ENCODE measurements at regions not wholly inside any gene's neighbourhood (a gene's known extent, or its start where the extent isn't known, plus 50 kb on each side); places are given as distances from the start of the nearest gene placed in this dataset.
A peak's percentile ranks its signal among the peaks of the same experiment; 100 is the strongest.

GRCh38 chr9:82104252-82104651 lies 115.7 kb downstream of the SPATA31D1 start:
- H3K27ac ChIP-seq = no peak overlapping the region
- DNase-seq (ENCODE audit: low read depth in 1 of 2, low spot score in 2 of 2) = no peak

GRCh38 chr9:82105729-82106128 lies 117.2 kb downstream of the SPATA31D1 start:
- no peak overlapping the region for H3K4me3 ChIP-seq
- no peaks in the 10 kb centered on the region for H3K36me3 ChIP-seq
- H3K27me3 ChIP-seq (replicated peaks) = 0 out of 2 replicates have a peak, but pooled peaks cover 4% of the 10 kb centered on the region
- H3K27ac ChIP-seq = no peak overlapping the region
- H3K9me3 ChIP-seq (replicated peaks) = no peaks in the 10 kb centered on the region
- peaks cover 7% of the 10 kb centered on the region for H3K4me1 ChIP-seq (replicated peaks)
- DNase-seq (ENCODE audit: low read depth in 1 of 2, low spot score in 2 of 2) = no peak

More at GRCh38 chr9:82104252-82104651, 115.7 kb downstream of the SPATA31D1 start:
- Histone ChIP-seq H3K4me1 (replicated peaks) (peaks cover 7% of the 10 kb centered on the region), H3K36me3 (no peaks in the 10 kb centered on the region), H3K4me3 (no peak overlapping the region), H3K9me3 (replicated peaks) (no peaks in the 10 kb centered on the region), H3K27me3 (replicated peaks) (0 out of 2 replicates have a peak, but pooled peaks cover 4% of the 10 kb centered on the region)

GRCh38 chr9:82106536-82106935 lies 118.0 kb downstream of the SPATA31D1 start:
- DNase-seq (ENCODE audit: low read depth in 1 of 2, low spot score in 2 of 2) = no peak
- no peaks in the 10 kb centered on the region for H3K9me3 ChIP-seq (replicated peaks)
- no peak overlapping the region for H3K4me3 ChIP-seq
- no peaks in the 10 kb centered on the region for H3K36me3 ChIP-seq
- H3K27ac ChIP-seq = no peak overlapping the region
- H3K27me3 ChIP-seq (replicated peaks) = 0 out of 2 replicates have a peak, but pooled peaks cover 4% of the 10 kb centered on the region
- peaks cover 7% of the 10 kb centered on the region for H3K4me1 ChIP-seq (replicated peaks)

DNA sequence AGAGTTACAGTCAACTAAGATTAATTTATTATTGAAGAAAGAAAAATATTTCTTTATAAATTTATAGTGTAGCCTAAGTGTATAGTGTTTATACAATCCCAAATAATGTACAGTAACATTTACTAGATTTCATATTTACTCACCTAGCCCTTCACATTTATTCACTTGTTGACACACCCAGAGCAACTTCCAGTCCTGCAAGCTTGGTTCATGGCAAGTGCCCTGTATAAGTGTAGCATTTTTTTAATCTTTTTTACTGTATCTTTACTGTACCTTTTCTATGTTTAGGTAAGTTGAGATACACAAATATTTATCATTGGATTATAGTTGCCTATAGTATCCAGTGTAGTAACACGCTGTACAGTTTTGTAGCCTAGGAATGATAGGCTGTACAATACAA lies 119.9 kb downstream of the SPATA31D1 start:
- no peak for DNase-seq (ENCODE audit: low read depth in 1 of 2, low spot score in 2 of 2)
- H3K4me1 ChIP-seq (replicated peaks) = peaks cover 7% of the 10 kb centered on the region
- H3K4me3 ChIP-seq = no peak overlapping the region

DNA sequence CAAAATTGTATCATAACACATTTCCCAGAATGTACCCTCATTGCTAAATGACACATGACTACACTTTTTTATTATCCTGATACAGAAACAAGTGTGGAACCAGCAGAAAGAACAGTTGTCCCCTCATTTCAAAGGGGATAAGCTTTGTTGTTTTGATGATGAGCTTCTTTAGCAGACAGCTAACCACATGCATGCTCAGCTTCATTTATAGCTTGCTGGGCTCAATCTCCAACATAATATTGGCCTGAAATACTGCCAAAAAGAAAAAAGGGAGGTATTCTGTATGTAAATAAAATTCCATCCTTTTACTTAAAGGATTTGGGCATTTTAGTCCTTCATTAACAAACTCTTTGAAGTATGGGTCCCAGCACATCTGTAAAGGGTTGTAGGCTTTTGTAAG lies 120.4 kb downstream of the SPATA31D1 start:
- no peak for DNase-seq (ENCODE audit: low read depth in 1 of 2, low spot score in 2 of 2)
- Histone ChIP-seq H3K4me3 (no peak overlapping the region), H3K4me1 (replicated peaks) (peaks cover 7% of the 10 kb centered on the region), H3K27me3 (replicated peaks) (0 out of 2 replicates have a peak, but pooled peaks cover 4% of the 10 kb centered on the region), H3K9me3 (replicated peaks) (no peaks in the 10 kb centered on the region), H3K36me3 (no peaks in the 10 kb centered on the region), H3K27ac (no peak overlapping the region)

More for the DNA sequence above, 119.9 kb downstream of the SPATA31D1 start:
- Histone ChIP-seq H3K27ac (no peak overlapping the region), H3K36me3 (no peaks in the 10 kb centered on the region), H3K9me3 (replicated peaks) (no peaks in the 10 kb centered on the region), H3K27me3 (replicated peaks) (0 out of 2 replicates have a peak, but pooled peaks cover 4% of the 10 kb centered on the region)

- DNase-seq (ENCODE audit: low read depth in 1 of 2, low spot score in 2 of 2) = no peak
- 0 out of 2 replicates have a peak, but pooled peaks cover 4% of the 10 kb centered on the region for H3K27me3 ChIP-seq (replicated peaks)
- no peak overlapping the region for H3K27ac ChIP-seq
- H3K9me3 ChIP-seq (replicated peaks) = no peaks in the 10 kb centered on the region
- no peak overlapping the region for H3K4me3 ChIP-seq
- peaks cover 7% of the 10 kb centered on the region for H3K4me1 ChIP-seq (replicated peaks)
- no peaks in the 10 kb centered on the region for H3K36me3 ChIP-seq
These were observed 121.1 kb downstream of the SPATA31D1 start for GRCh38 chr9:82109626-82110025.

- Histone ChIP-seq H3K4me1 (replicated peaks) (peaks cover 7% of the 10 kb centered on the region), H3K4me3 (no peak overlapping the region), H3K27me3 (replicated peaks) (0 out of 2 replicates have a peak, but pooled peaks cover 4% of the 10 kb centered on the region), H3K27ac (no peak overlapping the region), H3K9me3 (replicated peaks) (no peaks in the 10 kb centered on the region), H3K36me3 (no peaks in the 10 kb centered on the region)
- no peak for DNase-seq (ENCODE audit: low read depth in 1 of 2, low spot score in 2 of 2)
These were observed 122.3 kb downstream of the SPATA31D1 start for GRCh38 chr9:82110881-82111280.

GRCh38 chr9:82115331-82115730 lies 126.8 kb downstream of the SPATA31D1 start:
- 0 out of 2 replicates have a peak, but pooled peaks cover 5% of the 10 kb centered on the region for H3K4me1 ChIP-seq (replicated peaks)
- no peaks in the 10 kb centered on the region for H3K27me3 ChIP-seq (replicated peaks)
- H3K4me3 ChIP-seq = no peak overlapping the region
- DNase-seq (ENCODE audit: low read depth in 1 of 2, low spot score in 2 of 2) = no peak
- no peaks in the 10 kb centered on the region for H3K9me3 ChIP-seq (replicated peaks)
- H3K36me3 ChIP-seq = no peaks in the 10 kb centered on the region
- H3K27ac ChIP-seq = no peak overlapping the region

DNA sequence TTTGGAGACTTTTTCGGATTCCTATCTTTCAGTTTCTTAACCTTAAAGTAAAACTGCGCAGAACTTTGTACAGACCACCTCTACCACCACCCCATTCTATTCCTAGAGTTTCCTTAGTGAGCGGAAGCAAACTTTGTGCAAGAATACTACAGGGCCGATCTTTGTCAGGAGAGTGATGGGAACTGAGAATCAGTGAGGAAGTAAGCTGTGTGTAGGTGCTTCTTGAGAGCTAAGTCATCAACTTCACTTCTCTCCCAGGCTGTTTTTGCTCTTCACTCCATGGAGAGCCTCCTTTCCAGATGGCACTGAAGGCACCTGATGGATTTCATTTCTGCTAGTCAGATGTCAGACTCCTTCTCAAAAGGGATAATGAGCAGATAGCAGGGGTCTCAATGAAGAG lies 127.3 kb downstream of the SPATA31D1 start:
- no peak overlapping the region for H3K4me3 ChIP-seq

GRCh38 chr9:82116556-82116955 lies 128.0 kb downstream of the SPATA31D1 start:
- H3K27ac ChIP-seq = no peak overlapping the region

More for the DNA sequence above, 127.3 kb downstream of the SPATA31D1 start:
- H3K27ac ChIP-seq = no peak overlapping the region
- H3K36me3 ChIP-seq = no peaks in the 10 kb centered on the region
- DNase-seq (ENCODE audit: low read depth in 1 of 2, low spot score in 2 of 2) = no peak
- H3K27me3 ChIP-seq (replicated peaks) = no peaks in the 10 kb centered on the region
- H3K9me3 ChIP-seq (replicated peaks) = no peaks in the 10 kb centered on the region
- 0 out of 2 replicates have a peak, but pooled peaks cover 5% of the 10 kb centered on the region for H3K4me1 ChIP-seq (replicated peaks)

DNA sequence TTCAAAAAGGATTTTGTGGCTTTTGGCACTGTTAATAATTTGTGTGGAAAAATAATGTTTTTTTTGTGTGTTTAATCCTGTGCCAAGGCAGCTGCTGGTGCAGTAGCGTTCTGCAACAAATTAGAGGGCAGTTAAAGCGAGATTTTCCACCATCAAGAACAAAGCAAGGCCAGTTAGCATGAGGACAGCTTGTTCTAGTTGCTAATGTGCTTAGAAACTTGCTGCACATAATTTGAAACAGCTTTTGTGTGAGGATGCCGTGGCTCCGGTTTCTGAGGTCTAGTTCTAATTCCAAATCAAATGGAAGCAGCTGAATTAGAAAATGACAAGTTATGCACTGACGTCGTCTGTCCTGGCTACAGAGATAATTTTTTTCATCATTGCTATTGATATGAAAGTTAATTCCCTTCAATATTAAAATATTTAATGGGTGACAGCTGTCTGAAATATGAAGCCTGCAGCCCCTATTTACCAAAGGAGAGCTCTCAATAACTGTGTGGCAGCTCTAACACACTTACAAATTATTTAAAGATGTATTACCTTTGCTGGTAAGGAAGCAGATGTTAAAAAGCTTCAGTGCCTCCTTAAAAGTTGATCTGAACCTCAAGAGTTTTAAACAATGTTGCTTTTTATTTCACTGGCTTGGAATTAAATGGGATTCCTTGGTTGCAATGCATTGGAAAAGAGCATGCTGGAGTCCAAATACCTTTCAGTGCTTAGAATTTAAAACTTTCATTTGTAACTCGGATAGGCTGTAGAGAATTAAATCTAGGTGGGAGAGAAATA lies 128.6 kb downstream of the SPATA31D1 start:
- H3K27me3 ChIP-seq (replicated peaks) = no peaks in the 10 kb centered on the region
- H3K27ac ChIP-seq = no peak overlapping the region
- DNase-seq (ENCODE audit: low read depth in 1 of 2, low spot score in 2 of 2) = no peak

More at GRCh38 chr9:82116556-82116955, 128.0 kb downstream of the SPATA31D1 start:
- H3K4me3 ChIP-seq = no peak overlapping the region
- DNase-seq (ENCODE audit: low read depth in 1 of 2, low spot score in 2 of 2) = no peak
- H3K36me3 ChIP-seq = no peaks in the 10 kb centered on the region
- H3K9me3 ChIP-seq (replicated peaks) = no peaks in the 10 kb centered on the region
- 0 out of 2 replicates have a peak, but pooled peaks cover 5% of the 10 kb centered on the region for H3K4me1 ChIP-seq (replicated peaks)
- H3K27me3 ChIP-seq (replicated peaks) = no peaks in the 10 kb centered on the region

GRCh38 chr9:82122731-82123130 lies 134.2 kb downstream of the SPATA31D1 start:
- no peak for DNase-seq (ENCODE audit: low read depth in 1 of 2, low spot score in 2 of 2)
- Histone ChIP-seq H3K27me3 (replicated peaks) (no peaks in the 10 kb centered on the region), H3K4me3 (no peak overlapping the region), H3K9me3 (replicated peaks) (no peaks in the 10 kb centered on the region), H3K4me1 (replicated peaks) (peaks cover 7% of the 10 kb centered on the region; the same call in 1 of the 2 replicates), H3K36me3 (no peaks in the 10 kb centered on the region), H3K27ac (no peak overlapping the region)

More for the DNA sequence above, 128.6 kb downstream of the SPATA31D1 start:
- Histone ChIP-seq H3K36me3 (no peaks in the 10 kb centered on the region), H3K4me1 (replicated peaks) (0 out of 2 replicates have a peak, but pooled peaks cover 5% of the 10 kb centered on the region), H3K4me3 (no peak overlapping the region), H3K9me3 (replicated peaks) (no peaks in the 10 kb centered on the region)

DNA sequence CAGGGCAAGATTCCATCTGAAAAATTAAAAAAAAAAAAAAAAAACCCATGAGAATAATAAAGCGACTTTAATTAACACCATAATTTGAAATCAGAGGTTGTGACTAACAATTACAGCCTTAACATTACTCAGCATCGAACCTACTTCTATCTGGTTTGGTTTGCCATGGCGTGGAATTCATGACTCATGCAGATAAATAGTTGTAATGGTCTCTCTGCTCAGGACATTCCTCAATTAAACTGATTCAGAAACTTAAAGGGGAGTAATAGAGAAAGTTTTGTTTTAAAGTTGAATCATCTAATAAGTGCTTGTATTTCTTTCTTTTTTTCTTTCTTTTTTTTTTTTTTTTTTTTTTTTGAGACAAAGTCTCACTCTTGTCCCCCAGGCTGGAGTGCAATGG lies 135.5 kb downstream of the SPATA31D1 start:
- Histone ChIP-seq H3K4me3 (no peak overlapping the region), H3K36me3 (no peaks in the 10 kb centered on the region), H3K4me1 (replicated peaks) (peaks cover 7% of the 10 kb centered on the region; the same call in 1 of the 2 replicates), H3K27me3 (replicated peaks) (no peaks in the 10 kb centered on the region), H3K27ac (no peak overlapping the region), H3K9me3 (replicated peaks) (no peaks in the 10 kb centered on the region)
- peak; percentile 42 to 50 for DNase-seq (ENCODE audit: low read depth in 1 of 2, low spot score in 2 of 2)

- no peaks in the 10 kb centered on the region for H3K36me3 ChIP-seq
- peaks cover 7% of the 10 kb centered on the region; the same call in 1 of the 2 replicates for H3K4me1 ChIP-seq (replicated peaks)
- no peaks in the 10 kb centered on the region for H3K9me3 ChIP-seq (replicated peaks)
- DNase-seq (ENCODE audit: low read depth in 1 of 2, low spot score in 2 of 2) = no peak
- no peak overlapping the region for H3K4me3 ChIP-seq
- no peak overlapping the region for H3K27ac ChIP-seq
- no peaks in the 10 kb centered on the region for H3K27me3 ChIP-seq (replicated peaks)
These were observed 137.7 kb downstream of the SPATA31D1 start for GRCh38 chr9:82126256-82126655.

Data from SJSA1 (cell line).